ENCODE measurements at regions not wholly inside any gene's neighbourhood (a gene's known extent, or its start where the extent isn't known, plus 50 kb on each side); places are given as distances from the start of the nearest gene placed in this dataset.
A peak's percentile ranks its signal among the peaks of the same experiment; 100 is the strongest.

- Histone ChIP-seq H3K4me1 (ENCODE audit: control insufficient read depth, extremely low read depth, insufficient read depth, low read length) (peaks cover 43% of the 10 kb centered on the region), H3K27me3 (ENCODE audit: control insufficient read depth, extremely low read depth, insufficient read depth, low read length) (peaks cover 38% of the 10 kb centered on the region), H2AFZ (ENCODE audit: control insufficient read depth, low read length) (no peak overlapping the region), H3K9me3 (ENCODE audit: control insufficient read depth, low read depth, low read length) (no peaks in the 10 kb centered on the region), H3K79me2 (ENCODE audit: control insufficient read depth, insufficient read depth, low read length) (peaks cover 10% of the 10 kb centered on the region), H3K9me1 (ENCODE audit: control insufficient read depth, extremely low read depth, insufficient read depth, low read length) (no peaks in the 10 kb centered on the region), H3K9ac (ENCODE audit: control insufficient read depth, extremely low read depth, insufficient read depth, low read length) (peak overlapping the region; percentile 71), H3K4me2 (ENCODE audit: control insufficient read depth, extremely low read depth, insufficient read depth, low read depth, low read length) (peak overlapping the region; percentile 98), H3K4me3 (ENCODE audit: control insufficient read depth in 2 of 3, extremely low read depth in 1 of 3, insufficient read depth in 2 of 3, low read depth in 1 of 3, low read length in 3 of 3) (peak overlapping the region; percentile 46 to 76 (median 75)), H4K20me1 (ENCODE audit: control insufficient read depth, extremely low read depth, insufficient read depth, low read length) (no peaks in the 10 kb centered on the region), H3K36me3 (ENCODE audit: control insufficient read depth in 2 of 2, extremely low read depth in 1 of 2, insufficient read depth in 2 of 2, low read length in 2 of 2) (no peaks in the 10 kb centered on the region), H3K27ac (ENCODE audit: control insufficient read depth, insufficient read depth, low read length) (no peak overlapping the region)
- DNase-seq (ENCODE audit: low read depth, low spot score) (no peak), FAIRE-seq (no peak)
- dilution Hi-C loops (cut with MboI; ENCODE audit: extremely low pct_ligation_motif_present, low sequenced_read_pairs), result no loop called here
- TF ChIP-seq CTCF (optimal IDR thresholded peaks at IDR 0.05 in 1 of 3, IDR thresholded peaks at IDR 0.05 in 1 of 3, conservative IDR thresholded peaks at IDR 0.05 in 1 of 3; ENCODE audit: extremely low read depth in 1 of 3, insufficient read depth in 2 of 3, low read length in 3 of 3) (no peak), EZH2 (IDR thresholded peaks at IDR 0.05; ENCODE audit: low read length) (no peak)
These were observed 241.9 kb upstream of the TOPAZ1 start for GRCh38 chr3:43999728-44000319.

- Histone ChIP-seq H3K27ac (ENCODE audit: control insufficient read depth, insufficient read depth, low read length) (no peak overlapping the region), H3K36me3 (ENCODE audit: control insufficient read depth in 2 of 2, extremely low read depth in 1 of 2, insufficient read depth in 2 of 2, low read length in 2 of 2) (no peaks in the 10 kb centered on the region), H3K9me1 (ENCODE audit: control insufficient read depth, extremely low read depth, insufficient read depth, low read length) (no peaks in the 10 kb centered on the region), H3K4me1 (ENCODE audit: control insufficient read depth, extremely low read depth, insufficient read depth, low read length) (peaks cover 38% of the 10 kb centered on the region), H3K79me2 (ENCODE audit: control insufficient read depth, insufficient read depth, low read length) (peaks cover 10% of the 10 kb centered on the region), H2AFZ (ENCODE audit: control insufficient read depth, low read length) (no peak overlapping the region), H3K4me2 (ENCODE audit: control insufficient read depth, extremely low read depth, insufficient read depth, low read depth, low read length) (peak overlapping the region; percentile 67), H3K9me3 (ENCODE audit: control insufficient read depth, low read depth, low read length) (no peaks in the 10 kb centered on the region), H3K9ac (ENCODE audit: control insufficient read depth, extremely low read depth, insufficient read depth, low read length) (no peak overlapping the region), H3K4me3 (ENCODE audit: control insufficient read depth in 2 of 3, extremely low read depth in 1 of 3, insufficient read depth in 2 of 3, low read depth in 1 of 3, low read length in 3 of 3) (peak overlapping the region in 2 of 3 experiments; percentile 6 to 30), H3K27me3 (ENCODE audit: control insufficient read depth, extremely low read depth, insufficient read depth, low read length) (peaks cover 31% of the 10 kb centered on the region), H4K20me1 (ENCODE audit: control insufficient read depth, extremely low read depth, insufficient read depth, low read length) (no peaks in the 10 kb centered on the region)
- no peak for DNase-seq (ENCODE audit: low read depth, low spot score)
- TF ChIP-seq EZH2 (IDR thresholded peaks at IDR 0.05; ENCODE audit: low read length), result no peak
- no peak for TF ChIP-seq CTCF (optimal IDR thresholded peaks at IDR 0.05 in 1 of 3, IDR thresholded peaks at IDR 0.05 in 1 of 3, conservative IDR thresholded peaks at IDR 0.05 in 1 of 3; ENCODE audit: extremely low read depth in 1 of 3, insufficient read depth in 2 of 3, low read length in 3 of 3)
- FAIRE-seq, result peak; percentile 83
- dilution Hi-C loops (cut with MboI; ENCODE audit: extremely low pct_ligation_motif_present, low sequenced_read_pairs), result no loop called here
These were observed 241.1 kb upstream of the TOPAZ1 start for GRCh38 chr3:44000586-44000985.

All from keratinocyte (primary cell).